ENCODE measurements at regions not wholly inside any gene's neighbourhood (a gene's known extent, or its start where the extent isn't known, plus 50 kb on each side); places are given as distances from the start of the nearest gene placed in this dataset.

DNA sequence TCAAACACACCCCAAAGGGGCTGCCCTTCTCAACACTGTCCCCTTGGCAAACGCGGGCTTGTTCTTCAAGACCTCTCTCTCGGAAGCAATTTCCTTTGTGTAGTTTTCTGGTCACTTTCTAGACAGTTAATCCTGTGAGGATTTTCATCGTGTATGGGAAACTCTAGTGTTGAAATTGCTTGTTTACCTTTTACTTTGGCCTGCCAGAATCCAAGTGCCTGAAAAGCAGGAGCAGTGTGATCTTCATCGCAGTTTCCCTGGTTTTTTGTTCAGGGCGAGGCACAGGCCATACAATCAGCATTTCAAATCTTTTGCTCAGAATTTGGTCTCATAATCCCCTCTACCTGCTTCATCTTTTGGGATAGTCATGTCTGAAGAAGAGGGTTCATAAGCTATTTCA lies 115.7 kb upstream of the C9orf72 start:
- no peak for TF ChIP-seq POLR2A (IDR thresholded peaks at IDR 0.05; ENCODE audit: low read length)
- TF ChIP-seq GATA1 (IDR thresholded peaks at IDR 0.05; ENCODE audit: low read depth, low read length) = no peak

Data from erythroblast (primary cell).